ENCODE measurements at regions not wholly inside any gene's neighbourhood (a gene's known extent, or its start where the extent isn't known, plus 50 kb on each side); places are given as distances from the start of the nearest gene placed in this dataset.

DNA sequence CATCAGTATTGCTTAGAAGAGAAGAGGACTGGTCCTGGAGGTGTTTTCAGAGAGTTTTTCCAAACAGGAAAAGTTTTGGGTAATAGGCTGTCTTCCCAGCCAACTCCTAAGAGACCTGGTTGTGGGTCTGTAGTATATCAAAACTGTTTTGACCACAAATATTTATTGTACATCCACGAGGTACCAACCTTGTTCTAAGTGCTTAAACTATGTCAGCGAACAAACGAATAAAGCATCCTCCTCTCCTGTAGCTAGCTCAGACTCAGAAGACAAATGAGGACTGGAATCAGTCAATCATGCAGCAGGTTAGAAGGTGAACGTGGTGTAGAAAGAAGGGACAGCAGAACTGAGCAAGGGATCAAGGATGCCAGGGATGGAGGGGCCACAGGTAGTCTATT, 61.6 kb upstream of the MKI67 start:
- TF ChIP-seq FOXP2 (optimal IDR thresholded peaks at IDR 0.05; ENCODE audit: borderline replicate concordance, extremely low read depth, extremely low read length, insufficient read depth) (no peak), POLR2AphosphoS5 (IDR thresholded peaks at IDR 0.05; ENCODE audit: low read depth, low read length) (no peak), TAF1 (IDR thresholded peaks at IDR 0.05; ENCODE audit: borderline replicate concordance, insufficient read depth, low read length) (no peak), SIN3A (IDR thresholded peaks at IDR 0.05; ENCODE audit: borderline replicate concordance, insufficient read depth, low read length) (no peak)
- TF ChIP-seq, protein P1, sequence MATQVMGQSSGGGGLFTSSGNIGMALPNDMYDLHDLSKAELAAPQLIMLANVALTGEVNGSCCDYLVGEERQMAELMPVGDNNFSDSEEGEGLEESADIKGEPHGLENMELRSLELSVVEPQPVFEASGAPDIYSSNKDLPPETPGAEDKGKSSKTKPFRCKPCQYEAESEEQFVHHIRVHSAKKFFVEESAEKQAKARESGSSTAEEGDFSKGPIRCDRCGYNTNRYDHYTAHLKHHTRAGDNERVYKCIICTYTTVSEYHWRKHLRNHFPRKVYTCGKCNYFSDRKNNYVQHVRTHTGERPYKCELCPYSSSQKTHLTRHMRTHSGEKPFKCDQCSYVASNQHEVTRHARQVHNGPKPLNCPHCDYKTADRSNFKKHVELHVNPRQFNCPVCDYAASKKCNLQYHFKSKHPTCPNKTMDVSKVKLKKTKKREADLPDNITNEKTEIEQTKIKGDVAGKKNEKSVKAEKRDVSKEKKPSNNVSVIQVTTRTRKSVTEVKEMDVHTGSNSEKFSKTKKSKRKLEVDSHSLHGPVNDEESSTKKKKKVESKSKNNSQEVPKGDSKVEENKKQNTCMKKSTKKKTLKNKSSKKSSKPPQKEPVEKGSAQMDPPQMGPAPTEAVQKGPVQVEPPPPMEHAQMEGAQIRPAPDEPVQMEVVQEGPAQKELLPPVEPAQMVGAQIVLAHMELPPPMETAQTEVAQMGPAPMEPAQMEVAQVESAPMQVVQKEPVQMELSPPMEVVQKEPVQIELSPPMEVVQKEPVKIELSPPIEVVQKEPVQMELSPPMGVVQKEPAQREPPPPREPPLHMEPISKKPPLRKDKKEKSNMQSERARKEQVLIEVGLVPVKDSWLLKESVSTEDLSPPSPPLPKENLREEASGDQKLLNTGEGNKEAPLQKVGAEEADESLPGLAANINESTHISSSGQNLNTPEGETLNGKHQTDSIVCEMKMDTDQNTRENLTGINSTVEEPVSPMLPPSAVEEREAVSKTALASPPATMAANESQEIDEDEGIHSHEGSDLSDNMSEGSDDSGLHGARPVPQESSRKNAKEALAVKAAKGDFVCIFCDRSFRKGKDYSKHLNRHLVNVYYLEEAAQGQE (IDR thresholded peaks at IDR 0.05; ENCODE audit: insufficient read depth in 1 of 2, low read depth in 2 of 2, low read length in 2 of 2) = no peak

- TF ChIP-seq, protein P1 (IDR thresholded peaks at IDR 0.05; ENCODE audit: insufficient read depth in 1 of 2, low read depth in 2 of 2, low read length in 2 of 2) = no peak
- TF ChIP-seq TAF1 (IDR thresholded peaks at IDR 0.05; ENCODE audit: borderline replicate concordance, insufficient read depth, low read length) (no peak), SIN3A (IDR thresholded peaks at IDR 0.05; ENCODE audit: borderline replicate concordance, insufficient read depth, low read length) (no peak), FOXP2 (optimal IDR thresholded peaks at IDR 0.05; ENCODE audit: borderline replicate concordance, extremely low read depth, extremely low read length, insufficient read depth) (no peak), POLR2AphosphoS5 (IDR thresholded peaks at IDR 0.05; ENCODE audit: low read depth, low read length) (no peak)
Observed at GRCh38 chr10:128189176-128189575, 63.0 kb upstream of the MKI67 start.

DNA sequence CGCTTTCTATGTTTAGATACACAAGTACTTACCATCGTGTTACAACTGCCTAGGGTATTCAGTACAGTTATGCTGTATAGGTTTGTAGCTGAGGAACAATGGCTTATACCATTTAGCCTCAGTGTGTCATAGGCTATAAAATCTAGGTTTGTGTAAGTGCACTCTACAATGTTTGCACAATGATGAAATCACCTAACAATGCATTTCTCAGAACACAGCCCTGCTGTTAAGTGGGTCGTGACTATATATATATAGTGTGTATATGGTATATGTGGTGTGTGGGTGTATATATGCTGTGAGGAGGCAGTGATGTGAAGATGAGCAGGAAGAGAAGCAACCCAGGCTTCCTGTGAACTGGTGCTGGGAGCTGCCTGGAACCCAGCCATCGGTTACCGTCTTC, 65.6 kb upstream of the MKI67 start:
- no peak for TF ChIP-seq SIN3A (IDR thresholded peaks at IDR 0.05; ENCODE audit: borderline replicate concordance, insufficient read depth, low read length)

- no peak for TF ChIP-seq POLR2AphosphoS5 (IDR thresholded peaks at IDR 0.05; ENCODE audit: low read depth, low read length)
- no peak for TF ChIP-seq TAF1 (IDR thresholded peaks at IDR 0.05; ENCODE audit: borderline replicate concordance, insufficient read depth, low read length)
Observed at GRCh38 chr10:128203028-128203427, 76.8 kb upstream of the MKI67 start.

DNA sequence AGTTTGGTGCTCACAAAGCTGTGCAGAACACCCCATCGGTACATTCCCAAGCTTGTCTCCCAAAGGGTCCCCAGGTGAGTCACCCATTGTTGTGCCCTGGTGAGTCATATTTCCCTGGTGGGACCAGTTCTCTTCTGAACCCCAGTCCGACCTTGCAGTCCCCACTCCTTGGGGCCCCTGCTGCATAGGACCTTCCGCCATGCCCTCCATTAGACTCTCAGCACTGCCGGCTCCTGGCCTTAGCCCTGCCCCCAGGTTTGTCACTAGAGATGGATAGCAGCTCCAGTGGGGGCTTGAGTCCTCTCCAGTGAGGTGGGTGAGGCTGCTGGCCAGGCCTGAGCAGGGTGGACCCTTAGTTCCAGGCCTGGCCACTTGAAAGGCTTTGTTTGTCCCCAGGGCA, 80.5 kb upstream of the MKI67 start:
- no peak for TF ChIP-seq FOXP2 (optimal IDR thresholded peaks at IDR 0.05; ENCODE audit: borderline replicate concordance, extremely low read depth, extremely low read length, insufficient read depth)
- no peak for TF ChIP-seq POLR2AphosphoS5 (IDR thresholded peaks at IDR 0.05; ENCODE audit: low read depth, low read length)
- no peak for TF ChIP-seq SIN3A (IDR thresholded peaks at IDR 0.05; ENCODE audit: borderline replicate concordance, insufficient read depth, low read length)
- TF ChIP-seq, protein P1 (IDR thresholded peaks at IDR 0.05; ENCODE audit: insufficient read depth in 1 of 2, low read depth in 2 of 2, low read length in 2 of 2) = no peak
- no peak for TF ChIP-seq TAF1 (IDR thresholded peaks at IDR 0.05; ENCODE audit: borderline replicate concordance, insufficient read depth, low read length)

- TF ChIP-seq POLR2AphosphoS5 (IDR thresholded peaks at IDR 0.05; ENCODE audit: low read depth, low read length) (no peak), TAF1 (IDR thresholded peaks at IDR 0.05; ENCODE audit: borderline replicate concordance, insufficient read depth, low read length) (no peak), SIN3A (IDR thresholded peaks at IDR 0.05; ENCODE audit: borderline replicate concordance, insufficient read depth, low read length) (no peak), FOXP2 (optimal IDR thresholded peaks at IDR 0.05; ENCODE audit: borderline replicate concordance, extremely low read depth, extremely low read length, insufficient read depth) (no peak)
- TF ChIP-seq, protein P1 (IDR thresholded peaks at IDR 0.05; ENCODE audit: insufficient read depth in 1 of 2, low read depth in 2 of 2, low read length in 2 of 2) = no peak
Observed at GRCh38 chr10:128209862-128210214, 83.6 kb upstream of the MKI67 start.

All from PFSK-1 (cell line).